ENCODE measurements at regions not wholly inside any gene's neighbourhood (a gene's known extent, or its start where the extent isn't known, plus 50 kb on each side); places are given as distances from the start of the nearest gene placed in this dataset.
"Not testable (repeated sequence)": the region's sequence is repeated elsewhere in the genome, so short reads cannot be mapped to it uniquely, and the experiment has no call there.

DNA sequence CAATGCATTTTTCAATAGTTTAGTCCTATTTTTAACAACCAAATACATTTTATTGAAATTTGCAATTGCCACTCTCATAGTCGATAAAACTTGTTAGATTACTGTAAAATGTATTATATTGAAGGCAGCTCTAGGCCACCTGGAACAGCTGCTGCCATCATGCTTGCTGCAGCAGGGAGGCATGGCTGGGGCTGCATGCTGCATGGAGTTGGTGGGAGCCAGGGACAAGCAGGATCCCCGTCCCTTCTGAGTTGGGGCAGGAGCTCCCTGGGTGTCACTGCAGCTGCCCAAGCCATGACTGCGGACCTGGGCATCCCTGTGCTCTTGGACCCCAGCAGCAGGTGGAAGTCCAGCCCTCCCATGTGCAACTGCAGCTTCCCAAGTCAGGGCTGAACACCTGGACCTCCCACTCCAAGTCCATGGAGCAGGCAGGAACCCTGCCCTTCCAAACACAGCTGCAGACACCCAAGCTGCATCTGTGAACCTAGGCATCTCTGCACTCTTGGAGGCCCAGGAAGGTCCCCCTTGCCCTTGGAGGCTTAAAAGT is 742.0 kb downstream of the ZBBX start:
- DNase-seq, result no peak

DNA sequence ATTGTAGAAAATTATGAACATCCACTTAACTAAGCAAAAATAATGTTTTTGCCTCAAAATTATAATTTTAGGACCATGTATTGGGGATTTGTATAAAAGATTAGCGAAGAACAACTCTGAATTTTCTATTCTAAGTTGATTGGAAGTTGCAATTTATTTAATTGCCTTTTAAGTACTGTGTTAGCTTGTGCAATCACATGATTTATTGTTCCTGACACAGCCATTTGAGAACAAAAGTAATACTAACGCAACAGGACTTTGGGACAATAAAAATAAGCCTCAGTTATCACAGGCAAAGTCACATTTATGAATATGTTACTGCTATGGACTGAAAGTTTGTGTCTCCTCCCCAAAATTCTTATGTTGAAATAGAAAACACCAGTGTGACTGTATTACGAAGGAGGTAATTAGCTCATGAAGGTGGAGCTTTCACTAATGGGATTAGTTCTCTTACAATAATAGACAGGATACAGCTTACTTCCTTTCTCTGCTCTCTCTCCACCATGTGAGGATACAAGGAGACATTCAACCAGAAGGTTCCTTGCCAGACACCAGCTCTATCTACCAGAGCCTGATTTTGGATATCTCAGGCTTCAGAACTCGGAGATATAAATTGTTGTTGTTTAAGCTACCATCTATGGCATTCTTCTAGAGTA is 745.9 kb downstream of the ZBBX start:
- DNase-seq, result no peak

DNA sequence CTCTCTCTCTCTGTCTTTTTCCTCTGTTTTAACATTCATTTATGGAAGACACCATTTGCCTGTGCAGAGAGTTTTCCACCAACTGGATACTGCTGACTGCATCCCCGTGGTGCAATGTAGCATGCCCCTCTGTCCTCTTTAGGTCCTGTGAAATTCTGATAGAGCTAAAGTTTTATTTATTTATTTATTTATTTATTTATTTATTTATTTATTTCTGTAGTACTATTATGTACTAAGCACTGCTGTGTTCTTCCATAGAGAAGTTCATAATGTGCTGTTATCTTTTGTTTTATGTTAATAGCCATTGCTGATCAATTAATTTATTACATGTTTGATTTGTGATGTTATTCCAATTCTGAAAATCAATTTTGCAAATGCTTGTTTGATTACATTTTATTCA is 749.9 kb downstream of the ZBBX start:
- DNase-seq, result no peak

DNA sequence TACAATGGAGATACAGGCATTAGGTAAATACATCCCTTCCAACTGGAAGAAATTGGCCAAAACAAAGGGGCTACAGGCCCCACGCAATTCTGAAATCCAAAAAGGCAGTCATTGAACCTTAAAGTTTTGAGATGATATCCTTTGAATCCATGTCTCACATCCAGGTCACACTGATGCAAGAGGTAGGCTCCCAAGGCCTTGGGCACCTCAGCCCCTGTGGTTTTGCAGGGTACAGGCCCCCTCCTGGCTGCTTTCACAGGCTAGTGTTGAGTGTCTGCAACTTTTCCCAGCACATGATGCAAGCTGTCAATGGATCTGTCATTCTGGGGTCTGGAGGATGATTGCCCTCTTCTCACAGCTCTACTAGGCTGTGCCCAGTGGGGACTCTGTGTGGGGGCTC is 766.7 kb downstream of the ZBBX start:
- no peak for DNase-seq

DNA sequence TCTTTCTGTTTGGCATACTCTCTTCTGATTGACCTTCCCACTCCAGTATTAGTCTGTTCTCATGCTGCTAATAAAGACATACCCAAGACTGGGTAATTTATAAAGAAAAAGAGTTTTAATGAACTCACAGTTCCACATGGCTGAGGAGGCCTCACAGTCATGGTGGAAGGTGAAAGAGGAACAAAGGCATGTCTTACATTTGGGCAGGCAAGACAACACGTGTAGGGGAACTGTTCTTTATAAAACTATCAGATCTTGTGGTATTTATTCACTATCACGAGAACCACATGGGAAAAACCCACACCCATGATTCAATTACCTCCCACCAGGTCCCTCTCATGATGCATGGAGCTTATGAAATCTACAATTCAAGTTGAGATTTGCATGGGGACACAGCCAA is 767.3 kb downstream of the ZBBX start:
- DNase-seq, result not testable (repeated sequence)

DNA sequence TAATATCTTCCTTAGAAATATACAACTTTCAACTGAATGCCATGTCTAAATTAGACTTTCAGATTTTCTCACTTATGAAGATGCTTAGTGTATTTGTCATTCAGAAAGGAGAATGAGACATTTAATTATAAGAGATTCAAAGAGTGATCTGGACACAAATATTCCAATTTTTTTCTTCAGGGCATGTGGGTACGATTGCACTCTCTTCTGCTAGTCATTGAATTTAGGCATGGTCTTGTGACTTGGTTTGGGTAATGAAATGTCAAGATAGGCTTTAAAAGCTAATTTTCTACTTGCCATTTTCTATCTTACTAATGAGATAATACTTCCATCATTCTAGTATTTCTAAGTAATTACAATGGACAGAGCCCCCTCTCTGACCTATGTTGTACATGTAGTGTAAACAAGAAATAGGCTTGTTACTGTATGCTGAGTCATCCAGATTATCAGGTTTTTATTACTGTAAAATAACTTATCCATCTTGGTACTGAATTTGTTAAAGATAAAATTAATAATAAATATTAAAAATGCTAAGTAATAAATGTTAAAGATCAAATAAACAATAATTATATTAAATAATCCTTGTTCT is 770.8 kb upstream of the BCHE start:
- no peak for DNase-seq

DNA sequence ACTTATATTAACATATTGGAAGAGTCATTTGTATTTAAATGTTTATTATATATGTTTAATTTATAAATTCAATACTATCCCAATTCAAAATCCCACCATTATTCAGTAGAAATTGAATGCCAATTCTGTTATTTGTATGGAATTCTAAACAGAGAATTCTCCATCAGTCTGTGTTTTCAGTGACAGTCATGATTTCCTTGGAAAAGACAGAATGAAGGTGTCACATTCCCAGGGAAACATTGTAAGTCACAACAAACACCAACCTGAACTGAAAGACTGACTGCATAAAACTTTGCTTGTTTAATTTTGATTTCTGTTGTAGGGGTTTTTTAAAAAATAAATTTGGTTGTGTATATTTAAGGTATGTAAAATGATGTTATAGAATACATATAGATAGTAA is 769.8 kb upstream of the BCHE start:
- no peak for DNase-seq

DNA sequence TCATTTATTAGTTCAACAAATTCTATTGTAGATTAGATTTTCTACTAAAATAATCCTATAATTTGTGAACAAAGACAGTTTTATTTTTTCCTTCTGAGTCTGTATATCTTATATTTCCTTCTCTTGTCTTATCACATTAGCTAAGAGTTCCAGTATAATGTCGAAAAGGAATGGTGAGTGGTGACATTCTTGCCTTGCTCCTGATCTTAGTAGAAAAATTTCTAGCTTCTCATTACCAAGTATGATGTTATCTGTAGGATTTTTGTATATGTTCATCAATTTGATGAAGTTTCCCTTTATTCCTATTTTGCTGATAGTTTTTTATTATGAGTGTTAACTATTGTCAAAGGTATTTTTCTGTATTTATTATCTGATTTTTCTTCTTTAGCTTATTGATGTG is 756.6 kb upstream of the BCHE start:
- DNase-seq, result no peak

DNA sequence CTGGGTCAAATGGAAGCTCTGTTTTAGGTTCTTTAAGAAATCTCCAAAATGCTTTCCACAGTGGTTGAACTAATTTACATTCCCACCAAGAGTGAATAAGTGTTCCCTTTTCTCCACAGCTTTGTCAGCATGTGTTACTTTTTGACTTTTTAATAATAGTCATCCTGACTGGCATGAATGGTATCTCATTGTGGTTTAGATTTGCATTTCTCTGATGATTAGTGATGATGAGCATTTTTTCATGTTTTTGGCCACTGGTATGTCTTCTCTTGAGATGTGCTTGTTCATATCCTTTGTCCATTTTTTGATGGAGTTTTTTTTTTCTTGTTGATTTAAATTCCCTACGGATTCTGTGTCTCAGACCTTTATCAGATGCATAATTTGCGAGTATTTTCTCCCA is 745.0 kb upstream of the BCHE start:
- no peak for DNase-seq

DNA sequence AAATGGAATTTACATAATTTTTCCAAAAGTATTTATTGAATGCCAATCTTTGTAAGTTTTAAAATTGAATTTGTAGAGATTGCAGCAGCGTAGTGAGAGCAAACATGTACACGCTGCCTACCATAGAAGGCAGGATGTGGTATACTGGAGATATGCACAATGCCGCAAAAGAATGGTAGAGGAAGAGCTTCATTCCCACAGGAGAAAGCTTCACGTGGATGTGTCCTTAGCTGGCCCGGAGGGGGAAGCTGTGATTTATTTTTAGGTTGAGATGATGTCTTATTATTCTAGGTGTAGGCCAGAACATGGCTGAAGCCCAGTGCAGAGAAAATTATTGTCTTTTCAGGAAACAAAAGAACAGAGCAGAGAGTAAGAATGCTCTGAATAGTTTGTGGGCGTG is 743.3 kb upstream of the BCHE start:
- no peak for DNase-seq

DNA sequence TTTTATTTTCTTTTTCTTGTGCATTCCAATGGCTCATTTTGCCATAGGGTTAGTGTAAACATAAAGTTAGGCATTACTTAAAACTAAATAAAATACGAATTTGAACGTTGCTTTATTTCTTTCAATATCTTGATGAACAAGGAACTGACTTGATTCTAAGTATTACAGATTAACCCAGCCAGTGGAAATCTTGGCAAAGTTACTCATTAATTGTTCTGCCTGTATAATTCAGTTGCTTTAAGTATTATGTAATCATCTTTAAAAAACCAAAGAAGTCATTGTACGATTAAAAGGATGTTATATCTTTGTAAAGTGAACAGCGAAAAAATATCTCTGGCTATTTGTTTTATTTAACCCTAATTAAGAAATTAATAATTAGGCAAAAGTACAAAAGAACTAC is 737.9 kb upstream of the BCHE start:
- no peak for DNase-seq

DNA sequence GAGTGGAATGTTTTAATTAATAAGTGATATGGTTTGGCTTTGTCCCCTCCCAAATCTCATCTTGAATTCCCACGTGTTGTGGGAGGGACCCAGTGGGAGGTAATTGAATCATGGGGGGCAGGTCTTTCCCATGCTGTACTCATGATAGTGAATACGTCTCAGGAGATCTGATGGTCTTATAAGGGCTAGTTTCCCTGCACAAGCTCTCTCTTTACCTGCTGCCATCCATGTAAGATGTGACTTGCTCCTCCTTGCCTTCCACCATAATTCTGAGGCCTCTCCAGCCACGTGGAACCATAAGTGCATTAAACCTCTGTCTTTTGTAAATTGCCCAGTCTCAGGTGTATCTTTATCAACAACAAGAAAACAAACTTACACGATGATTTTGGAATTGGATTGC is 734.5 kb upstream of the BCHE start:
- not testable (repeated sequence) for DNase-seq

DNA sequence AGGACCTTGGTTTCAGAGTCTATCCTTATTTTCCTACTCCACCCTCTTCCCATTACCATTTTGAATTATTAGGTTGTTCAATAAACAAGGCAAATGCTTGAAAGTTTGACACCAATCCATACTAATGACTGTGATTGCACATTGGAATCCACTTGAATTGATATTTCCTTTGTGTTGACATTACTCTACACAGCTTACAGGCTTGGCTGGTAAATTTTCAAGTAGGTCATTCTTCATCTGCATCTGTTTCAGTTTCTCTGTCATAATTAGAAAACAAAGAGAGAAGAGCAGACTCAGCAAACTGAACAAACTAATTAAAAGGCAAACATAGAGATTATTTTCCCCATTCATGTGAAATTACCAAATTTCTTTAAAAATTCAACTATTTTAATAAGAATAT is 732.9 kb upstream of the BCHE start:
- no peak for DNase-seq

DNA sequence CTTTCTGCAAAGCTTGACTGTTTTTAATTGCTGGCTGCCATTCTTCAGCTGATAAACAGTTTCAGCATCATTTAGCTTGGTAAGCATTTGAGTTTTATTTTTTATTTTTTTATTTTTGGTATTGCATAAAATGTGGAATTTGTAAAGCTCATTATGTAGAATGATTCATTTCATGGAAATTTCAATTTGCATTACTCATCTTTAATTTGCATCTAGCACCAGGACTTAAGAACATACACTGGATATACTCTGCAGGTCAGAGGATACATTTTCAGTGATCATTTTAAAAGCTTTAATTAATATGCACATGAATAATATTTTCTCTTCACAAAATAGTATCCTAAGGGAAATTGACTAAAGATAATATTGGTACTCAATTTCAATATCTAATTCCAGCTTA is 732.4 kb upstream of the BCHE start:
- DNase-seq, result no peak

DNA sequence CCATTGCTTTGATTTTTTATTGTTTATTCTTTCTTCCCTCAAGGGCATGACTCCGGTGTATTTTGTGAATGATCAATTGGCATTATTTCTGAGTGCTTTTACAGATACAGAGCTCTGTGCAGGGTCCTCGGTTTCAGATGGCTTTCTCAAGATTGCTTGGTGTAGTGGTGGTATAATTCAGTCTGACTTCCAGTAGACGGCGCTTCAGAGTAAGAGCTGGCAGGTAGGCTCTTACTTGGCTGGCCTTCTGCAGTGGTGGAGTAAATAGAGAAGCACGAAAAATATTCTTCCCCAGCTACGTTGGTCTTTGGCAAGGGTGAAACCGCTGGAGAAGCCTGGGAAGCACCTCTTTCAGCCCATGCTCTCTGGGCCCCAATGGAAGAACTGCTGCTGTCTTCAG is 723.0 kb upstream of the BCHE start:
- no peak for DNase-seq

DNA sequence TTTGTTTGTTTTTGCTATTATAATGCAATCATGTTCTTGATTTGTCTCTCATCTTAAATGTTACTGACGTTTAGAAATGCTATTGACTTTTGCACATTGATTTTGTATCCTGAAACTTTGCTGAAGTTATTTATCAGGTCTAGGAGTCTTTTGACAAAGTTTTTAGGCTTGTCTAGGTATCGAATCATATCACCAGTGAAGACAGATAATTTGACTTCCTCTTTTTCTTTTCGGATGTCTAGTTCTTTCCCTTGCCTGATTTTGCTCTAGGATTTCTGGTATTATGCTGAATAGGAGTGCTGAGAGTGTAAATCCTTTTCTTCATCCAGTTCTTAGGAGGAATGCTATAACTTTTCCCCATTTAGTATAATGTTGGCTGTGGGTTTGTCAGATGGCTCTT is 719.7 kb upstream of the BCHE start:
- no peak for DNase-seq

DNA sequence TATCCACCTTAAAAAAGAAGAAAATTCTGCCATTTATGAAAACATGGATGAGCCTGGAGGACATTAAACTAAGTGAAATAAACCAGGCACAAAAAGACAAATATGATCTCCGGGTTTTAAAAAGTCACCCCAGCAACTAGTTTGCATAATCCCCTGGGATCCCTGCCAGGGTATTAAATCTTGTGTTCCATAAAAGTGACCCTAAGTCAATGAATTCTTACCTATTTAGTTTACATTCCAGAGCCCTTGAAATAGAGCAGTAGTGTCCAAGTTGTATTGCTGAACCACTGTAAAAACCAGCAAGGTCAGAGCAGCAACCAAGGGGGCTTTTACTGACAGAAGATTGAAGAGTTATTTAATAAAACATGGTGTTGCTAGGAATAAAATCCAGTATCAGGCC is 716.8 kb upstream of the BCHE start:
- DNase-seq, result no peak

DNA sequence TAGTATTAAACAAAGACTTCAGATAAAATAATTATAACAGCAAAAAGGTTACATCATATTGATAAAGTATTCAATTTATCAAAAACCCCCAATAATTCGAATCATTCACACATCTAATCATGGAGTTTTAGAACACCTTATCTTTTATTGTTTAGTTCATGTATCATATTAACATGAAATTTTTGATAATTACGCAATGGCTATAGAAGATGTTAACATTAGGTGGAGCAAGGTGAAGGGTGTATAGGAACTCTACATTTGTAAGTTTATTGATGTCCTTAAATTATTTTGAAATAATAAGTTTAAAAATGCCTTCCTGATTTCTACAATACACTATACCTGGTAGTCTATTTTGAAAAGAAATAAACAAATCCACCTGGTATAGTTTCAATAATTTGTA is 696.5 kb upstream of the BCHE start:
- no peak for DNase-seq

DNA sequence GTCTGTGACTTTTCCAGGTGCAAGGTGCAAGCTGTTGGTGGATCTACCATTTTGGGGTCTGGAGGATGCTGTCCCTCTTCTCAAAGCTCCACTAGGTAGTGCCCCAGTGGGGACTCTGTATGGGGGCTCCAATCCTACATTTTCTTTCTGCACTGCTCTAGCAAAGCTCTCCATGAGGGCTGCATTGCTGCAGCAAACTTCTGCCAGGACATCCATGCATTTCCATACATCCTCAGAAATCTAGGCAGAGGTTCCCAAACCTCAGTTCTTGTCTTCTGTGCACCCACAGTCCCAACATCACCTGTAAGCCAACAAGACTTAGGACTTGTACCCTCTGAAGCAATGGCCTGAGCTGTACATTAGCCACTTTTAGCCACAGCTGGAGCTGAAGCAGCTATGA is 694.5 kb upstream of the BCHE start:
- DNase-seq, result no peak

DNA sequence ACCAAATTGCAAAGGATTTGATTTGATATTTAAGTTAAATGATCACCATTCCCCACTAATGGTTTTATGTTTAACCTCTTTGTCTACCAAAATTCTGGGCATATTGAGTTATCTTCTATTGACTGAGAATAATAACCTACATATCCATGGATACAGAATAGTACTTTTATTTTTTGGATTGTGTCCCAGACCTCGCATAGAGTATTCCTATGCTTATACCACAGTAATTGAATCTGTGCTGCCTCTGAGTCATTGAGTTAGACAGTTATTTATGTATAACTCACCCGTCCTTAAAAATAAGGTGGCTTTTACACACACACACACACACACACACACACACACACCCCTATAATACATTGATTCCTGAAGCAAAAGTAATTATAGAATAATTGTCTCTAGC is 690.1 kb upstream of the BCHE start:
- DNase-seq, result no peak

DNA sequence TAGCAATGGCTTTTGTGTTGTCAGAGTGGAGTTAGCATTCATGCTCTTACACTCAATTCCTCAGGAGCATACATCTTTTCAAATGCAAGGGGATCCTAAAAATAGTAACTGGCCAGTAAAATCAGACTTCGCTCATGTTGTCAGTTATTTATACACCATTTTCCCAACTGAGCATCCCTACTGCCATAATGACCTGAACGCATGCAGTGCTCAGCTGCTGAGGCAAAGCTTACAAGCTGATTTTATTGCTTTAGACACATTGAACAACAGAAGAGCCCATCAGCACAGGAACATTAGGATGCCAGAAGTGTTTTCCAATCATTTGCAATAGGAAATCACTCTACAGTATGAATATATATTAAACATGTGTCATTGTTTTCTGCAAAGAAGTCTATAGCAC is 689.7 kb upstream of the BCHE start:
- no peak for DNase-seq

DNA sequence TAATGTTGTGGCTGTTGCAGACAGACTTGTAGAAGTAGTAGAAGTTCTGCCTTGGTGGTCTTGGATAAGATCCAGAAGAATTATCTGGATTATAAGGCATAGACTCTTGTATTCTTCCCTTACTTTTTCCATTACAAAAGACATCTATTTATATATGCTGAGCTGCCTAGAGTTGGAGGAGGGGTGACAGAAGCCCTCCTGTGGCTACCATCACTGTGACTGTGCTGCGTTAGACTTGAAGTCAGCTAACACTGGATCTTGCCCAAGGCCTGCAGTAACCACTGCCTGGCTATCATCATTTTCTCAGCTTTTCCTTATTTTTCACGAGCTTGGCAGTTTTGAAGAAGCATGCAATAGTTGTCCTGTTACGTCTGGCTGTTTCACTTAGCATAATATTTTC is 684.8 kb upstream of the BCHE start:
- DNase-seq, result no peak

DNA sequence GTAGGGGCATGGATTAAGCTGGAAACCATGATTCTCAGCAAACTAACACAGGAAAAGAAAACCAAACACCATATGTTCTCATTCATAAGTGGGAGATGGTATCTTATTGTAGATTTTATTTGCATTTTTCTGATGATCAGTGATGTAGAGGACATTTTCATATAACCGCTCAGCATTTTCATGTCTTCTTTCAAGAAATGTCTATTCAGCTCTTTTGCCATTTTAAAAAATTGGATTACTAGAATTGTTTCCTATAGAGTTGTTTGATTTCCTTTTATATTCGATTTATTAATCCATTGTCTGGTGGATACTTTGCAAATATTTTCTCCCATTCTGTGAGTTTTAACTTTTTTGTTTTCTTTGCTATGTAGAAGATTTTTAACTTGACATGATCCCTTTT is 682.2 kb upstream of the BCHE start:
- DNase-seq, result no peak

DNA sequence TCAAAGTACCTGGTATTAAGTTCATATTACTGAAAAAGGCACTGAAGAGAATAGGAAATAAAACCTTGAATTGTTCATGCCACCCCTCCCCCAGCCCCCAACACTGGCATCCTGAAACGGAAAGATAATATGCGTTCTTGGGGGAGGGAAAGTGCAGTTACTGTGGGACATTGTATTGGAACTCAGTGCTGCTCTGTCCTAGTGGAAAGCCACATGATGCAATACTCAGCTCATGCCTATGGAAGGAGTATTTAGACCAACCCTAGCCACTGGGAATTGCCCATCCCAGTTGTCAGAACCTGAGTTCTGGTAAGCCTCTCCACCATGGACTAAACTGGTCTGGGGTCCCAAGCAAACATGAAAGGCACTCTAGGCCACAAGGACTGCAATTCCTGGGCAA is 680.8 kb upstream of the BCHE start:
- no peak for DNase-seq

DNA sequence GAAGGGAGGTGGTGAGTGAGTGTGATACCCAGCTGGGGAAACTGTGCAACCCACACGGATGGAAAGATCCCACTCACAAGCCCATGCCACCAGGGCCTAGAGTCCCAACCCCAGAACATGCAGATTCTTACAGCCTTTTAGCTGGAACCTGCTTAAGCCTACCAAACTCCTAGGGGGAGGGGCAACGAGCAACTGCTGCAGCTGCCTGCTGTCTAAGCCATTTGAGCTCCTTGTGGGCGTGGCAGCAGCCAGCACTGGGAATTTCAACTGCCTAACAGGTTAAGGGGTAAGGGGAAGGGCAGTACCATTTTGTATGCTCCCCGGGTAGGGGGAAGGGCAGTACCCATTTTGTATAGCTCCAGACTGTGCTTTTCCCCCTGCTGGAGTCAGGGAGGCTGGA is 673.2 kb upstream of the BCHE start:
- DNase-seq, result no peak
